Cardiac muscle cell (in vitro differentiated cells and primary cell): ENCODE measurements at regions not wholly inside any gene's neighbourhood (a gene's known extent, or its start where the extent isn't known, plus 50 kb on each side); places are given as distances from the start of the nearest gene placed in this dataset.

Experiments
- DNase-seq, 2 donors: peaks; one replicate each; pipeline versions ENCODE4 v3.0.0 to v3.0.0-alpha.2; 2010 to 2017; ENCODE audit warnings: low read depth in 1 of 2, low spot score in 1 of 2
- H3K27ac ChIP-seq: fragments of 200-600 bp; sonication (generic); 2 replicates; pipeline ENCODE4 v1.5.1; 2016
- H3K27me3 ChIP-seq: fragments of 200-600 bp; sonication (generic); 2 replicates; pipeline ENCODE4 v1.6.0; 2016; ENCODE audit warnings: control low read depth
- H3K36me3 ChIP-seq: fragments of 200-600 bp; sonication (generic); 2 replicates; pipeline ENCODE4 v1.5.1; 2016; ENCODE audit warnings: control low read depth
- H3K4me1 ChIP-seq: fragments of 200-600 bp; sonication (generic); 2 replicates; pipeline ENCODE4 v1.8.1; 2017; ENCODE audit warnings: low read depth, mild to moderate bottlenecking, mixed run types
- H3K4me3 ChIP-seq: fragments of 200-600 bp; sonication (generic); 2 replicates; pipeline ENCODE4 v1.5.1; 2016; ENCODE audit warnings: mild to moderate bottlenecking
- H3K9me3 ChIP-seq: fragments of 200-600 bp; sonication (generic); 2 replicates; pipeline ENCODE4 v1.5.1; 2017; ENCODE audit warnings: low read depth, mild to moderate bottlenecking, control low read depth
- CTCF ChIP-seq: IDR thresholded peaks from 2 replicates; pipeline ENCODE4 v1.5.1; 2012; ENCODE audit warnings: low read depth, mild to moderate bottlenecking, low read length

- Histone ChIP-seq H3K36me3 (no peaks in the 10 kb centered on the region), H3K27ac (no peak overlapping the region), H3K4me1 (no peaks in the 10 kb centered on the region), H3K27me3 (no peaks in the 10 kb centered on the region), H3K4me3 (no peak overlapping the region), H3K9me3 (no peaks in the 10 kb centered on the region)
- no peak for TF ChIP-seq CTCF
- DNase-seq, result no peak
Measured at GRCh38 chr9:115525111-115526058, 407.4 kb upstream of the TNC start.

DNA sequence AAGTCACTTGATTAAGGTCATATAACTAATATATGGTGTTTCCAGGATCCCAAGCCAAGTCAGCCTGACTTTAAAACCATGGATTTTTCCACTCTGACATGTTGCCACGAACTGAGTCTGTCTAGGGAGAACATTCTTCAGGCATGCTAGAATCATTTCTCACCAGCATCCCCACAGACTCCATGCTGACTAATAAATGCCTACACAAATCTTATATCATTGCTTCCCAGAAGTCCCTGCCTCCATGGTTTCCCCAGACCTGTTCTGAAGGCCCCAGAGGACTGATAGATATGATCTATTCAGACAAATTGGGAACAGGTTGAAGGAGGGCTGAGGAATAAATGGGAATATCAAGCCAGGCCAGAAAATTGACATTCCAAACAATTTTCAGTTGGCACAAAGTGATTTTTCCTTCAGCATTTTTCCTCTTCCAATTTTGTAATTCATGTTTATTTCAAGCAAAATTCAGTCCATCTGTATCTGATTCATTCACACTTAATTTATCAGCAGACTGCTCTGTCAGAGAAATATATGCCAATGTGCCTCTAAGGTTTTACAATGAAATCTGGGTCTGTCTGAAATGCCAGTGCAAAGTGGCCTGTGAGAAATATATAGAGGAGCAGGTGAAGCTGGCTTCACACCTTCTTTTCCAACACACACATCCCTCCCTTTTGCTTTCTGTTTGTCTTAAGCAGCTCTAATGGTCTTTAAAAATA lies 413.6 kb upstream of the TNC start:
- TF ChIP-seq CTCF, result no peak
- Histone ChIP-seq H3K36me3 (no peaks in the 10 kb centered on the region), H3K27ac (no peak overlapping the region), H3K9me3 (no peaks in the 10 kb centered on the region), H3K27me3 (no peaks in the 10 kb centered on the region), H3K4me3 (no peak overlapping the region), H3K4me1 (no peaks in the 10 kb centered on the region)
- DNase-seq, result peak in 1 of 2 donors; percentile 24

DNA sequence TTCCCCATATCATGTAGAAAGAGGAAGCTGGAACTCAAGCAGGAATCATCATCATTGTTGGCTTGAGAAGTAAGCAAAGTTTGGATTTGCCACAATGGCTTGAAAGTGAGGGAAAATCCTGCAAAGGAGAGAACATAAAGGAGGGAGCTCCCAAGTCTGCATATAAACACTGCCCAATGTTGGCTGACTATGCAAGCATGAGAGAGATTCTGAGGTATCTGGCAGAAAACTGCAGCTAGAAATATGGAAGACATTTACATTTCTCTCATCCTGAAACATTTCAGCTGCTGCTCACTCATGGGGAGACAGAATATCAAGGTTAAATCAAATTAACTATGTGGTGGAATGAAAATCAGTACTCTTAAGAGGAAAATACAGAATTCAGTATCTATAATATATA lies 415.6 kb upstream of the TNC start:
- no peak for TF ChIP-seq CTCF

GRCh38 chr9:115540091-115540490 lies 422.1 kb upstream of the TNC start:
- TF ChIP-seq CTCF, result no peak
- no peak overlapping the region for H3K4me3 ChIP-seq
- no peaks in the 10 kb centered on the region for H3K4me1 ChIP-seq
- H3K9me3 ChIP-seq, result no peaks in the 10 kb centered on the region
- DNase-seq, result no peak
- H3K27ac ChIP-seq, result no peak overlapping the region
- H3K36me3 ChIP-seq, result no peaks in the 10 kb centered on the region
- H3K27me3 ChIP-seq, result no peaks in the 10 kb centered on the region

More for the DNA sequence above, 415.6 kb upstream of the TNC start:
- H3K4me3 ChIP-seq, result no peak overlapping the region
- H3K36me3 ChIP-seq, result no peaks in the 10 kb centered on the region
- H3K27ac ChIP-seq, result no peak overlapping the region
- no peak for DNase-seq
- no peaks in the 10 kb centered on the region for H3K27me3 ChIP-seq
- H3K9me3 ChIP-seq, result no peaks in the 10 kb centered on the region
- no peaks in the 10 kb centered on the region for H3K4me1 ChIP-seq

DNA sequence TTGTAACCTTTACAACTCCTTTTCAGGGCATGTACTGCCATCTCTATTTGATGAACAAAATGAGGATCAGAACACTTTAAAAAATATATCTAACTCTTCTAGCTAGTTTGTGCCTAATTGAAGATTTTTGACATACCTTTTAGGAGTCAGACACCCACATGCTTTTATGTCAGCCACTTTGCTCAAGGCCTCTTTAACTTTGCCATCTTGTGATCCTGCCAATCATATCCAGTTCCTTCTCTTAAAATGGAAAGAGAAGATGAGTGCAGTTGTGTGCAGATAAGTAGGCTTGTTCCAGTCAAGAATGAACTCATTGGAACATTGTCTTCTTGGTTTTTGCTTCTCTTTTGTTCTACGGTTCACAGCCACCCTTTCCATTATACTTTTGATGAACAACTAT lies 425.6 kb upstream of the TNC start:
- no peaks in the 10 kb centered on the region for H3K9me3 ChIP-seq
- DNase-seq, result no peak
- H3K27me3 ChIP-seq, result no peaks in the 10 kb centered on the region

More for the DNA sequence above, 425.6 kb upstream of the TNC start:
- Histone ChIP-seq H3K4me3 (no peak overlapping the region), H3K4me1 (no peaks in the 10 kb centered on the region), H3K27ac (no peak overlapping the region), H3K36me3 (no peaks in the 10 kb centered on the region)
- TF ChIP-seq CTCF, result no peak
